Endothelial cell of umbilical vein (primary cell): ENCODE measurements at regions not wholly inside any gene's neighbourhood (a gene's known extent, or its start where the extent isn't known, plus 50 kb on each side); places are given as distances from the start of the nearest gene placed in this dataset.

Experiments
- BruUV-seq: library from RNA; stranded (reverse); fragments of 400-500 nt; replicated peaks from 2 replicates; lab custom pipeline; 2021; lab: Mats Ljungman, UMichigan
- CTCF ChIA-PET: fragments of 300-600, 350-600 bp; sonication (Branson Sonifier 250); formaldehyde crosslinking; loops from one replicate; lab custom pipeline; 2021; ENCODE audit warnings: antibody characterized with exemption, inconsistent platforms; lab: Charles Lee
- POLR2A ChIA-PET: fragments of 300-600, 350-600 bp; sonication (Branson Sonifier 250); formaldehyde crosslinking; loops from one replicate; lab custom pipeline; 2021; ENCODE audit warnings: antibody characterized with exemption, inconsistent platforms; lab: Charles Lee
- DNase-seq: peaks from one replicate; pipeline ENCODE4 v3.0.0-alpha.2; 2011; ENCODE audit warnings: low read depth, low spot score
- FAIRE-seq: peaks from 2 replicates; lab custom pipeline; 2011; peaks lifted over from hg19 to GRCh38; lab: Jason Lieb, UNC
- H2AFZ ChIP-seq: 2 replicates; pipeline ENCODE4 v1.6.0; 2012; ENCODE audit warnings: low read depth, low read length, control low read depth, inconsistent platforms
- H3K27ac ChIP-seq: 2 replicates; pipeline ENCODE4 v1.5.1; 2011; ENCODE audit warnings: low read depth, mild to moderate bottlenecking, control low read depth, low read length, moderate library complexity; ENCODE audit not compliant: insufficient read depth
- H3K27me3 ChIP-seq, 2 experiments: 2 replicates each; pipeline versions ENCODE4 v1.6.0 to v1.6.1; 2011; ENCODE audit warnings: low read length in 2 of 2, mixed read lengths in 1 of 2; ENCODE audit not compliant: control insufficient read depth in 2 of 2, insufficient read depth in 2 of 2
- H3K36me3 ChIP-seq, 2 experiments: 2 replicates in 1 of 2; 3 replicates in 1 of 2; pipeline ENCODE4 v1.5.1; 2011; ENCODE audit warnings: low read length in 2 of 2, mild to moderate bottlenecking in 1 of 2, moderate library complexity in 1 of 2; ENCODE audit not compliant: control insufficient read depth in 2 of 2, insufficient read depth in 2 of 2; ENCODE audit errors: extremely low read depth in 1 of 2
- H3K4me1 ChIP-seq: 3 replicates; pipeline ENCODE4 v1.5.1; 2011; ENCODE audit warnings: mild to moderate bottlenecking, low read length; ENCODE audit not compliant: control insufficient read depth, insufficient read depth; ENCODE audit errors: extremely low read depth
- H3K4me2 ChIP-seq: 2 replicates; pipeline ENCODE4 v1.6.1; 2011; ENCODE audit warnings: low read length, control low read depth, mixed read lengths; ENCODE audit not compliant: insufficient read depth
- H3K4me3 ChIP-seq, 3 experiments: fragments of 200-600 bp in 1 of 3; sonication (generic), shearing (Covaris generic) in 1 of 3; replicated peaks in 1 of 3; 2 replicates each; pipeline ENCODE4 v1.5.1; 2011 to 2016; ENCODE audit warnings: control low read depth in 3 of 3, low read length in 3 of 3, mild to moderate bottlenecking in 2 of 3, inconsistent platforms in 1 of 3, low read depth in 1 of 3, moderate library complexity in 1 of 3; ENCODE audit not compliant: insufficient read depth in 1 of 3
- H3K79me2 ChIP-seq: 2 replicates; pipeline ENCODE4 v1.6.0; 2012; ENCODE audit warnings: low read length, inconsistent platforms; ENCODE audit not compliant: control insufficient read depth, insufficient read depth
- H3K9ac ChIP-seq: replicated peaks from 2 replicates; pipeline ENCODE3; 2011; ENCODE audit warnings: low read length, control low read depth; ENCODE audit not compliant: insufficient read depth; ENCODE audit errors: extremely low read depth
- H3K9me1 ChIP-seq: replicated peaks from 3 replicates; pipeline ENCODE4 v1.6.0; 2011; ENCODE audit warnings: mild to moderate bottlenecking, low read length; ENCODE audit not compliant: control insufficient read depth, insufficient read depth; ENCODE audit errors: extremely low read depth
- H3K9me3 ChIP-seq: replicated peaks from 2 replicates; pipeline ENCODE4 v1.5.1; 2012; ENCODE audit warnings: low read length, inconsistent platforms; ENCODE audit not compliant: control insufficient read depth, insufficient read depth
- H4K20me1 ChIP-seq: replicated peaks from 2 replicates; pipeline ENCODE3; 2011; ENCODE audit warnings: mild to moderate bottlenecking, low read length; ENCODE audit not compliant: control insufficient read depth, insufficient read depth; ENCODE audit errors: extremely low read depth
- EZH2 ChIP-seq: IDR thresholded peaks from 2 replicates; pipeline ENCODE4 v1.6.1; 2012; ENCODE audit warnings: borderline replicate concordance, low read depth, mild to moderate bottlenecking, moderate library complexity, low read length, inconsistent platforms; ENCODE audit not compliant: severe bottlenecking
- FOS ChIP-seq: IDR thresholded peaks from 2 replicates; pipeline ENCODE4 v1.6.1; 2011; ENCODE audit warnings: mild to moderate bottlenecking, low read length, moderate library complexity, borderline replicate concordance; ENCODE audit not compliant: insufficient read depth
- GATA2 ChIP-seq: IDR thresholded peaks from 2 replicates; pipeline ENCODE4 v1.7.0; 2011; ENCODE audit warnings: low read depth, mild to moderate bottlenecking, moderate library complexity, mixed read lengths, low read length; ENCODE audit not compliant: insufficient read length, insufficient read depth
- JUN ChIP-seq: IDR thresholded peaks from 2 replicates; pipeline ENCODE4 v1.6.1; 2011; ENCODE audit warnings: borderline replicate concordance, low read depth; ENCODE audit not compliant: insufficient read length, insufficient read depth
- MYC ChIP-seq: IDR thresholded peaks from one replicate; pipeline ENCODE4 v1.6.1; 2011; ENCODE audit warnings: mild to moderate bottlenecking, low read depth, low read length
- POLR2A ChIP-seq: IDR thresholded peaks from 2 replicates; pipeline ENCODE4 v1.6.1; 2012; ENCODE audit warnings: low read depth, mild to moderate bottlenecking, control low read depth, low read length
- POLR2AphosphoS5 ChIP-seq: IDR thresholded peaks from 2 replicates; pipeline ENCODE4 v1.6.1; 2012; ENCODE audit warnings: low read depth, mild to moderate bottlenecking, control low read depth, low read length, moderate library complexity; ENCODE audit not compliant: insufficient read depth
- dilution Hi-C: fragments of 300-500 bp; cut with MboI; formaldehyde crosslinking; loops from one replicate; pipeline ENCODE4 v1.15.0; 2019; ENCODE audit warnings: low sequenced_read_pairs; ENCODE audit not compliant: extremely low pct_ligation_motif_present
- intact Hi-C: fragments of 100-400 bp; cut with micrococcal nuclease; formaldehyde crosslinking; loops from one replicate; pipeline ENCODE4 v1.10.0; 2022
- TF ChIP-seq, protein P1 (sequence below): IDR thresholded peaks from 2 replicates; pipeline ENCODE4 v1.6.1; 2011; ENCODE audit not compliant: insufficient read depth, insufficient read length
- TF ChIP-seq, protein P2 (sequence below), 2 donors: IDR thresholded peaks; 1 replicate in 1 of 2; 2 replicates in 1 of 2; pipeline ENCODE4 v1.5.1; 2011; ENCODE audit warnings: low read length in 2 of 2, mild to moderate bottlenecking in 2 of 2, moderate library complexity in 2 of 2, control low read depth in 1 of 2, inconsistent platforms in 1 of 2, low read depth in 1 of 2; ENCODE audit not compliant: insufficient read depth in 1 of 2; ENCODE audit errors: extremely low read depth in 1 of 2

DNA sequence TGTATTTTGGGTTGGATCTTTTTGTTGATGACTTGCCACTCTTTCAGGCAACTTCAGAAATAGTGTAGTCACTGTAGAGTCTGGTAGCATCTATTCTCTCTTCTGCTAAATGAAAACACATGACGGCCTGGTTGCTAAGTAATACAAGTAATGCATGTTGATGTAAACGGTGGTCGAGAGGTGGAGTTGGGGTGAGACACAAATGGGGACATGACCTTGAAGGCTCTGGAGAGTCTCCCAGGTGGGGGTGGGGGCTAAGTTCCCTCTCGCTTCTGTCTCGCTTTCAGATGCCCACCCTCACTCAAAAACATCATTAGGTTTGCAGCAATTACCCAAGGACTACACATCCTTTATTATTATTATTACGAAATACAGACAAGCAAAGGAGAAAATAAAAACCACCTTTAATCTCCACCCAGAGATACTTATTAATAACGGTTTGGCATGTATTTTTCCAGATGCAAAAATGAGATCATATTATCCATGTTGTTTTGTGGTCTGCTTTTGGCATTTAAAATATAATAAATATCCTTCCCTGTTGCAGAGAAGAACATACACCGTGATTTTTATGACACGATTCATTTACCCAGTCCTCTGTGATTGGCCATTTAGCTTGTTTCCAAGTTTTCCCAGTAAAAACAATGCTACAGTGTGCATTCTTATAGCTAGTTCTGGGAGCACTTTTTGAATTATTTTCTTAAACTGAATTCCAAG is 138.1 kb downstream of the MIS18A start:
- TF ChIP-seq, protein P1, sequence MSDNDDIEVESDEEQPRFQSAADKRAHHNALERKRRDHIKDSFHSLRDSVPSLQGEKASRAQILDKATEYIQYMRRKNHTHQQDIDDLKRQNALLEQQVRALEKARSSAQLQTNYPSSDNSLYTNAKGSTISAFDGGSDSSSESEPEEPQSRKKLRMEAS: no peak
- no peak for TF ChIP-seq POLR2A
- TF ChIP-seq FOS: no peak
- no peak for TF ChIP-seq EZH2
- TF ChIP-seq, protein P2, sequence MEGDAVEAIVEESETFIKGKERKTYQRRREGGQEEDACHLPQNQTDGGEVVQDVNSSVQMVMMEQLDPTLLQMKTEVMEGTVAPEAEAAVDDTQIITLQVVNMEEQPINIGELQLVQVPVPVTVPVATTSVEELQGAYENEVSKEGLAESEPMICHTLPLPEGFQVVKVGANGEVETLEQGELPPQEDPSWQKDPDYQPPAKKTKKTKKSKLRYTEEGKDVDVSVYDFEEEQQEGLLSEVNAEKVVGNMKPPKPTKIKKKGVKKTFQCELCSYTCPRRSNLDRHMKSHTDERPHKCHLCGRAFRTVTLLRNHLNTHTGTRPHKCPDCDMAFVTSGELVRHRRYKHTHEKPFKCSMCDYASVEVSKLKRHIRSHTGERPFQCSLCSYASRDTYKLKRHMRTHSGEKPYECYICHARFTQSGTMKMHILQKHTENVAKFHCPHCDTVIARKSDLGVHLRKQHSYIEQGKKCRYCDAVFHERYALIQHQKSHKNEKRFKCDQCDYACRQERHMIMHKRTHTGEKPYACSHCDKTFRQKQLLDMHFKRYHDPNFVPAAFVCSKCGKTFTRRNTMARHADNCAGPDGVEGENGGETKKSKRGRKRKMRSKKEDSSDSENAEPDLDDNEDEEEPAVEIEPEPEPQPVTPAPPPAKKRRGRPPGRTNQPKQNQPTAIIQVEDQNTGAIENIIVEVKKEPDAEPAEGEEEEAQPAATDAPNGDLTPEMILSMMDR (IDR thresholded peaks at IDR 0.05; ENCODE audit: extremely low read depth in 1 of 2, insufficient read depth in 1 of 2, low read depth in 1 of 2, low read length in 2 of 2): no peak
- TF ChIP-seq GATA2: no peak
- TF ChIP-seq MYC: no peak
- no peak for TF ChIP-seq POLR2AphosphoS5
- no peak for TF ChIP-seq JUN
- no TSS peak for BruUV-seq
- ChIA-PET POLR2A (no interaction called here), CTCF (no interaction called here)
- intact Hi-C loops (no loop called here), dilution Hi-C loops (no loop called here)
- Histone ChIP-seq H2AFZ (no peak overlapping the region), H3K4me2 (no peak overlapping the region), H3K4me3 (no peak overlapping the region), H3K27me3 (no peaks in the 10 kb centered on the region), H3K9me1 (no peaks in the 10 kb centered on the region), H4K20me1 (no peaks in the 10 kb centered on the region), H3K9me3 (no peaks in the 10 kb centered on the region), H3K79me2 (no peaks in the 10 kb centered on the region), H3K27ac (no peak overlapping the region), H3K4me1 (no peaks in the 10 kb centered on the region), H3K9ac (no peak overlapping the region), H3K36me3 (no peaks in the 10 kb centered on the region)
- DNase-seq (no peak), FAIRE-seq (no peak)
